ENCODE measurements at regions not wholly inside any gene's neighbourhood (a gene's known extent, or its start where the extent isn't known, plus 50 kb on each side); places are given as distances from the start of the nearest gene placed in this dataset.

DNA sequence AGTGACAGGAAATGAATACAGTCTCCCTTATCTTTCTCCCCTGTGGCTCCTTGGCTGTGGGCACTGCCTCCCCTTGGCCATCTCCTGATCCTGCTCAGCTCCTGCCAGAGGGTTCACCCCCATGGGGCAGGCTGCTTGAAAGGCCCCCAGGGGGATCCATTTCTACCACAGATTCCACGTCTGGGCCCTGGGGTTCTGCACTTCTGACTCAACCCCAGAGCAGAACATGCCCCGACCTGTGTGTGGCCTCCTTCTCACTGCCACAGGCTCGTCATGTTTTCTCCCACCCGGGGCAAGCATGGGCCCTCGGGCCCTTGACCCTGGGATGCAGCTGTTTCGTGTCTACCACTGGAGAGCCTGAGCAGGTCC, 122.2 kb downstream of the ACKR3 start:
- DNase-seq (ENCODE audit: low spot score): no peak

DNA sequence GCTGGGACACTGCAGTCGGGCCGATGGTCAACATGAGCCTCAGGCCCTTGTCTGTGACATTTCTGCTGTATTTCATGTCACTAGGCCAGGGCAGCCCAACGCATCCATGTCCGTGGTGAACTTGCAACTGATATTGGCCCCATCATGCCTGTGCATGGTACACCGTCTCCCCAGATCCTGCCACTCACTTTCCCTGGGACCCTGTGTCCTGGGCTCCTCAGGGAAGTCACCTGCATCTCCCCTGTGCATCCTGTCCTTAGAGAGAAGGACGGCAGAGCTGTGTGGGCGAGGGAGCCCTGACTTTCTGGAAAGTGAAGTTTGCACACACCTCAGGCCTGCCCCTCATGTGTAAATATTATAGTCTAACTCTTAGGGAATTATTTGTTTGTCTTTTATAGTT, 123.3 kb downstream of the ACKR3 start:
- no peak for DNase-seq (ENCODE audit: low spot score)

DNA sequence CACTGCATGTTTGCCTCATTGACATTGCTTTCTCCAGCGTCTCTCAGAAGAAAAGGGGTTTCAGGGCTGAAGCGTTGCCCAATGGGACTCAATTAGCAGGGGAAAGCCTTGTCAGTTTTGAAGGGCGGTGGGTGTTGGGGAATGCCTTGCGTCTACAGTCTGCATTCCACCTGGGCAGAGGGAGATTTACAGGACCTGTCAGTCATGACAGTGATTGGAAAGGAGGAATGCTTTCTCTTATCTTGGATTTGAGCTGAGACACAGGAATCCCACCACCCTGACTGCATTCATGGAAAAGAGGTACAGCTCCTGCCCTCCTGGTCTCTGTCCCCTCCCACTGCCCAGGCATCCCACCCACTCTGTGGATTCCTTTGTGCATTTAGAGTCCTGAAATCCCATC, 123.9 kb downstream of the ACKR3 start:
- no peak for DNase-seq (ENCODE audit: low spot score)

DNA sequence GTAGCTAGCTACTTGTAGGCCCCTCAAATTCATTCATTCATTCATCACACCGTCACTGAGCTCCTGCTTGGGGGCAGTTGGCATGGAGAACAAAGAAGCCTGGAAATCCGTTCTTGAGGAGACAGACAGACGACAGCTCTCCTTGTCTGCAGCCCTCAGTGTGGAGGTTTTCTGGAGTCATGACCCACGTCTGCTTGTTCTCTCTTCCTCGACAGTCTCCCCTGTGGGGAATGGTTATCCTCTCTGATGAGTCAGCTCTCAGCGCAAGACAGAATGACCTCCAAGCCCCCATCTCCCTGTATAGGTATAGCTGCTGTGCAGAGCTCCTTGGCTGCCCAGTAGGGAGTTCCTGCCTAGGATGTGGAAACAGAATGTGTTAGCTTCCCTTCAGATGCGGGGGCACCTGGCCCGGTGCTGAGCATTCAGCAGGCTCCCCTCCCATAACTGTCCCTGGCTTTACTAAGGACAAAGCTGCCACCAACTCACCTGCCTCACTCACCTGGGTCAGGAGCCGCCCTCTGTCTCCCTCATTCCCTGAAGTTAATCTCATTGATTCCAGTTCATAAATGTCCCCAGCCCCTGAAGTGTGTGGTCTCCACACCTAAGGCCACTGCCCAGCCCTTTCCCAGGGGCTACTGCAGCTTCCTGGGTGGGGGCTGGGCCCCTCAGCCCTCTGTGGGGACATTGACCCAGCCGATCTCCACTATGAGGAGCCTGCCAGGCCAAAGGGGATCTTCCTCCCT, 124.7 kb downstream of the ACKR3 start:
- no peak for DNase-seq (ENCODE audit: low spot score)

DNA sequence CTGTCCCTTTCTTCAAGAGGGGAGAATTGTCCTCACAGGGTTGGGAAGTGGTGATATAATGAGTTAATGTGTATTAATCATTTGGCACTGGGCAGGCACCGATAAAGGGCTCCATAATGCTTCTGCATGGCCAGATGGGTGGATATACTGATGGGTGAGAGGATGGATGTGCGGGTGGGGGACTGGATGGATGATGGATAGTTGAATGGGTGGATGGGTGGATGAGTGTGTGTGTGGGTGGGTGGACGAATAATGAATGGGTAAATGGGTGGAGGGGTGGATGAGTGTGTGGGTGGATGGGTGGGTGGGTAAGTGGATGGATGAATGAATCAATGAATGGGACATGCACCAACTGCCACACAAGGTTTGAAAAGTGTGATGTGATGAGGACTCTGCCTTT, 127.2 kb downstream of the ACKR3 start:
- no peak for DNase-seq (ENCODE audit: low spot score)

DNA sequence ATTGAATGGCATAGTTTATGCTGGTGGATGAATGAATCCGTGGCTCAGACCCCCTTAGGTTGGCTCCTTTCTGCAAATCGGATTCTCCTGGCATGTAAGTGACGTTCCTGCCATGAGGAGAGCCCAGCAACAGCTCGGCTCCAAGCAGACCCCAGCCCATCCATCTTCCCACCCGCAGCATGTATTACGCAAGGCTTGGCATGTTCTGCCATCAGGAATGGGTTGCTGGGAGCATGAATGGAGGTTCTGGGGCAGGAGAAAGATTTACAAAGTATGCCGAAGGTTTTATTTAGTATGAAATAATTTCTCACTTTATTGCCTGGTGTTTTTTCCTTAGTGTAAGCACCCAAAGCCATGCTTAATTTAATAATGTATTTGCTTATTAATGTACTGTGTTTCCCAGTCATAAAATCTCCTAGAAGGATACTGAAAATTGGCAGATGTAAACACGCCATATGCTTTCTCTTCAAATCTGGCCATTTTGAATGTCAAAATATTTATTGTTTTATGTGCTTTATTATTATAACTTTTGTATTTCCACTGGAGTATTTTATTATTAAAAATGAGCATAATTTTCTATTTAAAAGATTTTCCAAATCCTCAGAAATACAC, 128.5 kb downstream of the ACKR3 start:
- DNase-seq (ENCODE audit: low spot score): no peak

DNA sequence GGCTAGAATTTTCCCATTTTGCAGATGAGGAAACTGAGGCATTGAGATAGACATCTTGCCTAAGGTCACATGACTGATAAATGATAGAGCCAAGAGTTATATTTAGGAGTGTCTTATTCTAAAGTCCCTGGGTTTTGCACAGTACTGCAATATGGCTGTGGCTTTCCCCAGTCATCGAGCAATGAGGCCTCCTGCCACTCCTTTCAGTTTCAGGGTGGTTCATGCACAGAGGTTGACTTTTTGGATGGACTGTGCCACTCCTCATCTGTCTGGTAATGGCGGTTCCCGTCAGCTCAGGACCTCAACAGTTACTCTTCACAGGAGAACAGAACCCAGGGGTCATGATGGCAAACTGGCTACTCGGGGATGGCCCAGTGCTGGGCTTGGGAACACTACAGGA, 131.1 kb downstream of the ACKR3 start:
- DNase-seq (ENCODE audit: low spot score): no peak

DNA sequence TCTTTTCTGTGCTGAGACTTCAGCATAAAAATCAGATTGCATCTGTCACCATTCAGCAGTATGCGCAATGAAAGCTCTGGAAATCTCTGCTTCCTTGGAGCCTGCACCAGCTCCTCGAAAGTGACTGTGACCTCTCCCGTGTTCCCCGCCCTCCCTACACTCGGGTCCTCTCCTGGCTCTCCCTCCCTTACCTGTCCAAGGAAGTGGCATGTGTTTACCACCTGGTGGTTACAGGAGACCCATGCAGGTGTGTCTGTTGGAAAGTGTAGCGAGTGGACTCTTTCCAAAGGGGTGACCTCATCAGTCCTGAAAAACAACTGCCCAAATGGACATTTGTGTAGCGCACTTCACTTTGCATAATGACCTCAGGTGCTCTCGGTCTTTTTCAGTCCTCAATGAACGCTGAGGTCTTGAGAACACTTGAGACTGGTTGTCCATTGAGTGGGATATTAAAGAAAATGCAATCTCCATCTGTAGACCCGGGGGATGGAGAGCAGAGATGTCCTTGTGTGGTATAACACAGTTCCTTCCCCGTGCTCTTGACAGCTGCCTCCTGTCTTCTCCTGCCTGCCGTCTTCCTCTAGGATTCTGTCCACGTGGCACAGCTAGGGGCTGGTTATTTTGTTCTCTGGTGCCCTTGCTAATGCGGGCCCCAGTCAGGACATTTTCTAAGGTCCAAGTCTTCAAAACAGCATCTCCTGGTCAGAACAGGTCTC, 133.2 kb downstream of the ACKR3 start:
- no peak for DNase-seq (ENCODE audit: low spot score)

DNA sequence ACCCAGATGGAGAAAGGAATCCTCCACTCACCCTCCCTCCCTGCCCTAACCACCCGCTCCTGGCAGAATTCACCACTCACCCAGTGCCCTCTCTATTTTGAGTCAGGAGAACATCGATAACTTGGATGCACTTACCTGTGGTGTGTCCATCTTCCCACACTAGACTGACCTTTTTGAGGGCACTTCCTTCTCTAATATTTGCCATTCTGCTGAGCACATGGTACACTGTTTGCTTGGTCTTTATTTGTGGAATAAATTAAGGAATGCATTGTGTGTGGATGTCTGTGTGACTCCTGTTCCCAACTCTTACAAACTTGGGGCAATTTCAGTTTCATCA, 133.7 kb downstream of the ACKR3 start:
- DNase-seq (ENCODE audit: low spot score): no peak

DNA sequence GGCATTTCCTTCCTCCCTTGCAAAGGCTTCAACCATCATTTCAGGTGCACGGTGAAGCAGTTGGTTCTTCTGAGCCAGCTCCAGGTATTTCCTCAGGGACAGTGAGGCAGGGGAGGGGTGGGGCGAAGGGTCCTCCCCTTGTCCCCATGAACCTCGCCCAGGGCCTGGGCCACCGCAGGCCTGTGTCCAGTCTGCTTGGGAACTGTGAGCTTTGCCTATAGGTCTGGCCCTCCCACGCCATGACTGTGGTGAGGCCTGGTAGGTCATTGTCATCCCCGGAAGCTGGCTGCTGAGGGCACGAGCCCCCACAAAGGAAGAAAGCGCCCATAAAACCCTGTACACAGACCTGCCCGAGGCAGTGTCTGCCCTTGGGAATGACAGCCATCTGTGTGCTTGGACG, 134.3 kb downstream of the ACKR3 start:
- DNase-seq (ENCODE audit: low spot score): no peak

DNA sequence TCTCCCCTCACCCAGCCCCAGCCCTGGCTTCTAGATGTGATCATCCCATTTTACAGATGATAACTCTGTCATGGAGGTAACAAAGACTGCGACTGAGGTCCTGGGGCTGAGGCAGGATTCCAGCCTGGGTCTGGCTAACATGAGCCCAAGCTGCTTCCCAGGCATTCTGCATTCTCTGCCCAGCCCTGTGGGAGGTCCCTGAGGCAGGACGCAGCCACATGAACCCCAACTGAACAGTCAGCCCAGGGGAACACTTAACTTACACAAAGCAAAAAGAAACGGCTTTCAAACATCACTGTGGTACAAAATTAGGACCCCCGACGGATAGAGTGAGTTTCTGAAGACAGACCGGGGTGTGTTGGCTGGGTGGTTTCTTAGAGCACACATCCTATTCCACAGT, 135.3 kb downstream of the ACKR3 start:
- DNase-seq (ENCODE audit: low spot score): no peak

DNA sequence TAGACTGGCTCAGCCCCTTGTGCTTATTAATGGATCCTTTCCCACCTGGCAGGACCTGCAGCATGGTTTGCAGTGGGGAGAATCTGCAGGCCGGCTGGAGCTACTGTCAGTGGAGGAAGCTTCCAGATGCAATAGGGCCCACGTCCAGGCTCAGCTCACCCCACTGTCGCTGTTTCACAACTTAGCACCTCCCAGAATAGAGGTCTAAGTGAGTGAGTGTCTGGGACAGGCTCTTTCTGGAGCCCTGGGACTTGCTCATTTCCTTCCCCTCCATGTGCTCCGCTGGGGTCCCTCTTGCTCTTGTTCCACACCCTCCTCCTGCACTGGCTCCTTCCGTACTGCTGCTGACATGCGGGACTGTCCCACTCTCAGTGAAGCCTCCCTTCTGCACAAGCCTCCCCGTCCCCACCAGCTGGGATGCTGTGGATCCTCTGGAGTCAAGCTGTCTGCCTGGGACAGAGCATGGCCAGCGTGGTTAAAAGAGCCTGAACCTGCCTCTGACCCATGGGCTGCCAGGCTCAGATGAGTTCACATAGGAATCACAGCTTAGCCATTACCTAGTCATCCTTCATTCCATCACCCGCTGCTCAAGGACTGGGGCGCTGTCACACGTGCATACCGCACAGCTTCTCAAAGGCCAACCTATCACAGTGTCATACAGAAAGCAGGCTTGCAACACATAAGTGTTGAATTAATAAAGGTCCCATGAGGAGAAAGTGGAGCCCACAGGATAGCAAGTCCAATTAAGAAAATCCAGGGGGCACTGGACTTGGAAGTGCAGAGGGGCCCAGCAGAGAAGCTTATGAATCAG, 135.9 kb downstream of the ACKR3 start:
- DNase-seq (ENCODE audit: low spot score): no peak

DNA sequence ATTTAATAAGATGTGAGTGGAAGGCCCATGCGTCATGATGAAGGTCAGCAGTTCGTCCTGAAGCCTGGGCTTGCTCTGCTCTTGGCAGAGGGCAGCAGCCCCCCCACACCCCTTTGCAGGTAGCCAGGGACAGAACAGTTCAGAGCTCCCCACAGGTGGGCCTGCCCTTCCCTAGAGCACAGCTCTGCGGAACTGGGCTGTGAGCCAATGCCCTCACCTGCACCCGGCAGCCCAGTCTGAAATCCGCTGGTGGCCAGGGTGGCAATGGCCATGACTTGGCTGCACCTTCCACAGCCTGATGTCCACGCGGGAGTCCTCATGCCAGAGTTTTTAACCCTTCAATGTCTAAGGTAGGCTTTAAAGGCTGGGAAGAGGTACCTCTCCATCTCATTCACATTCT, 136.7 kb downstream of the ACKR3 start:
- DNase-seq (ENCODE audit: low spot score): no peak

DNA sequence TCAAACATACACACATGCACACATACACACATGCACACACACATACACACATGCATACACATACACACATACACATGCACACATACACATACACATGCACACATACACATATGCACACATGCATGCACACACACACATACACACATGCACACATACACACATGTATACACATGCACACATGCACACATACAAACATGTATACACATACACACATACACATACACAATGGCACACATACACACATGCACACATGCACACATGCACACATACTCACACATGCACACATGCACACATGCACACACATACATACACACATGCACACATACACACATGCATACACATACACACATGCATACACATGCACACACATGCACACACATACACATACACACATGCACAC, 137.2 kb downstream of the ACKR3 start:
- DNase-seq (ENCODE audit: low spot score): no peak

DNA sequence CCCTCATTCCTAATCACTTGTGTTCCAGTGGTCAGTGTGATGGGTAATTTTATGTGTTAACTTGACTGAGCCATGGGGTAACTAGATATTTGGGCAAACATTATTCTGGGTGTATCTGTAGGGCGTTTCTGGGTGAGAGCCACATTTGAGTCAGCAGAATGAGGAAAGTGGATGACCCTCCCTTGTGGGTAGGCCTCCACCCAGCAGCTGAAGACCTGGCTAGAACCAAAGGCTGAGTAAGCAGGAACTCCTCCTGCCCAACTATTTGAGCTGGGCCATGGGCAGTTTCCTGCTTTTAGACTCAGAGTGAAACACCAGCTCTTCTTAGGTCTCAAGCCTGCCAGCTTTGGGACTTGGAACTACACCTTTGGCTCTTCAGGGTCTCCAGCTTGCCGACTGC, 141.8 kb downstream of the ACKR3 start:
- DNase-seq (ENCODE audit: low spot score): no peak

DNA sequence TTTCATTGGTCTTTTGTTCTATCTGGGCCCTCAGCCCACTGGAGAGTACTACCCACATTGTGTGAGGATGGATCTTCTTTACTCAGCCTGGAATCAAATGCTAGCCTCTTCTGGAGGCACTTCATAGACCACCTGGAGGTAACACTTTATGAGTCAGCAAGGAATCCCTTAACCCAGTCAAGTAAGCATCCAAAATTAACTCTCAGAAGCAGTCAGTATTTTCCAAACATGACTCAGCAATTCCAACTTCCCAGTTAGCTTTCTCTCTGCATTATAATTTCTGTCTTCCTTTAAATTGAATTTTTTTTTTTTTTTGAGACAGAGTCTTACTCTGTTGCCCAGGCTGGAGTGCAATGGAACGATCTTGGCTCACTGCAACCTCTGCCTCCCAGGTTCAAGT, 142.7 kb downstream of the ACKR3 start:
- no peak for DNase-seq (ENCODE audit: low spot score)

DNA sequence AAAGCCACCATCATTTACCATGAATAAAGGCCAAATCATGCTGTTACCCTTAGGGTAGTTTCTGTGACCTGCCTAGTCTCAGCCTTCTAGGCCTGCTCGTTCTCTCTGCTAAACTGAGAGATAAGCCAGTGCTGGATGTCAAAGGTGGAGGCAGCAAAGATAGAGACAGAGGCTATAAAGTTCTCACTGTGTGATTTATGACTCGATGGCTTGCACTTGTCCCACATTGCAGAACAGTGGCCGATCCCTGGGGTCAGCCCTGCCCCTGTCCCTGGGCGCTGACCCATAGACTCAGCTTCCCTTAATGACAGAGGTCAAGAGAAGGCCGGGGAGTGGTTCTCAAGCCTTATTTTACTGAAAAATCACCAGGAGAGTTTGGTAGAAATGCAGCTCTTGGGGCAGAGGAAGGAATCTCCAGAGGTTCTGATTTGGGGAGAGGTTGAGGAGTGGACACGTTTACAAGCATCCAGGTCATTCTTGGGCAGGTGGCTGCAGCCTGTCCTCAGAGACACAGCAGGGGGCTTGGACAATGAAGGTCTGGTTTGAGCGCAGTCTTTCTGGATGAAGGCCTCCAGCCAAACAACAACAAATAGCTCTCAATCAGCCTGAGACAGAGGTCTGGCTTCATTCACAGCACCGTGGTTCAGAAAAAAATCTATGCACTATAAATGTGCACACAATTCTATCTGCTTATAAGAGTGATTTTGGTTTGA, 143.5 kb downstream of the ACKR3 start:
- DNase-seq (ENCODE audit: low spot score): no peak

DNA sequence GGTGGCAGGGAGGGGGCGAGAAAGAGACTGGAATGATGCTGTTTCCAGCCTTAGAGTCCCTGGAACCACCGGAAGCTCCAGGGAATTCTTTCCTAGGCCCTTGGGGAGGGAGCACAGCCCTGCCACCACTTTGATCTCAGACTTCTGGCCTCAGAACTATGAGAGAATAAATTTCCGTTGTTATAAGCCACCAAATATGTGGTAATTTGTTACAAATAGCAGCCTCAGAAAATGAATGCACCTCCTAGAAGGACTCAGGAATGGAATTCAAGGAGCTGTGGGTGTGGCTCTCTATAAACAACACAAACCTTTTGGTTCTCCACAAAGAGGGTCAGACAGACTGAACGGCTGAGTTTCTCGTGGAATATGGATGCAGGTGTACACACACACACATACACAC, 144.5 kb downstream of the ACKR3 start:
- no peak for DNase-seq (ENCODE audit: low spot score)

DNA sequence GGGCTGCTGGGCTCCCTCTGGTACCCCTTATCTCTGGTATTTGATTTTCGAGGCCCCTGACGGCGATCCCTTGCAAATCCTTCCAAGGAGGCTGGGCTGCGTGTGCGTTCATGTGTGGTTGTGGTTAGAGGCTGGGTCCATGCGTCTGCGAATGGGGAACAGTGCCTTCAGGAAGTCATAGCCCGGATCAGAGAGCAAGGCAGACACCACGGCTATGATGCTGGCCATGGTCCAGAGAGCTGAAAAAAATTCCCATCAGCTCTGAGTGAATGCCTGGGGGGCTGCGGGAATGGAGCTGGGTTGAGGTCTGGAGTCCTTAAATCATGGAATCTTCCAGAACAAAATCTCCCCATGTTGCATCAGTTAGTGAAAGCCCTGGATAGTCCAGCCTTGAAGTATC, 145.5 kb downstream of the ACKR3 start:
- DNase-seq (ENCODE audit: low spot score): no peak

DNA sequence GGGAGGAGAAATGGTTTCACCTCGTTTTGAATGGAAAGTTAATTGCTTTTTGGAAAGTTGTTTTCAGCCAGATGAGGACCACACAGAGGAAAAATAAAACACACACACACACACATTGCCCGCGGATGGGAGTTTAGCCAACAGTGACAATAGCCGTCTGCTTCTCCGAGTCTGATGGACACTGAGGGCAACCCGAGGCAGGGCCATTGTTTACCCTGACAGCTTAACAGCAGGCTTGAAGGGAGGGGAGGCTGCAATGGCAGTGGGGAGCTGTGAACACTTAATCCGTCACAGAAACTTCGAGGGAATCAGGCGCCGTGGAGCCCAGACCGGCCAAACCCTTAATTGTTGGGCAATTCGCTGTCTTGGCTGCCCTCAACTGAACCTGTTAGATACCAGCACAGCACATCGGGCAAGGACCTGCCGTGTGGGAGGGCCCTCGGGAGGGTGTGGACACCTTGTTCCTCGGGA, 145.9 kb downstream of the ACKR3 start:
- no peak for DNase-seq (ENCODE audit: low spot score)

DNA sequence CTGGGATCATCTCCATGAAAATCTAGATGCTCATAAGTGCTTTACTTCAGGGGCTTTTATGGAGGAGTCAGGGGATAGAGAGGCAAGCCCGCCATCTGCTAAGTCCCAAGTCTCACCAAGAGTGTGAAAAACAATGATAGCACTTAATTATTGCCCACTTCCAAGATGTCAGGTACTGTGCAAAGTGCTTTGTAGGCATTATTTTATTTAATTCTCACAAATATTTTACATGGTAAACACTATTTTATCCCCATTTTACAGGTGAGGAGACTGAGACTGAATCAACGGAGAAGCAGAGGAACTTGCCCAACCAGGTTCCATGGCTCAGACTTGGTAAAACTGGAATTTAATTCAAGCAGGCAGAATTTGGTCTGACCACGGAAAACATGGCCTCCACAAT, 147.5 kb downstream of the ACKR3 start:
- DNase-seq (ENCODE audit: low spot score): no peak

DNA sequence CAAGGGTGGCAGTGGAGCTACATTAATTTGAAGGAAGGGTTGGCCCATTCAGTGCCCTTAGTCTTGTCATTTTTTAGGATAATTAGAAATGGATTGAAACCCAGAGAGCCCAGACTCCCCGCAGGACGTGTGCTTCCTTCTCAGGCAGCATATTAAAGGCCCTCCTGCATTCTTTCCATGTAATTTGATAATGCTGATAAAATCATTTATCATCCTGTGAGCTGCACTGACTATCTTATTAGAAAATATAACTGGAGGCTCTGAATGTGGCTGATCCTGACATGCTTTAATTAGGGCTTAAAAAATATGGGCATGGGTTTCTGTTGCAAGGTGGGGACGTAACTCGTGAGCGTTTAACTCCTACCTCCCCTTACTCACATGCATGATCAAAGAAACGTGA, 148.1 kb downstream of the ACKR3 start:
- no peak for DNase-seq (ENCODE audit: low spot score)
